ENCODE measurements at regions not wholly inside any gene's neighbourhood (a gene's known extent, or its start where the extent isn't known, plus 50 kb on each side); places are given as distances from the start of the nearest gene placed in this dataset.

GRCh38 chr5:113764382-113764781 lies 250.9 kb downstream of the YTHDC2 start:
- TF ChIP-seq POLR2AphosphoS5 (IDR thresholded peaks at IDR 0.05; ENCODE audit: low read depth): no peak
- TF ChIP-seq CTCF (IDR thresholded peaks at IDR 0.05; ENCODE audit: insufficient read depth, low read length): no peak

Data from HL-60 (cell line).